ENCODE measurements at regions not wholly inside any gene's neighbourhood (a gene's known extent, or its start where the extent isn't known, plus 50 kb on each side); places are given as distances from the start of the nearest gene placed in this dataset.

- TF ChIP-seq CTCF (IDR thresholded peaks at IDR 0.05; ENCODE audit: control extremely low read depth in 1 of 3, insufficient read depth in 1 of 3, low read depth in 1 of 3, low read length in 3 of 3) (peak; percentile 38 to 89 (median 85)), RAD21 (IDR thresholded peaks at IDR 0.05 in 1 of 2, conservative IDR thresholded peaks at IDR 0.05 in 1 of 2; ENCODE audit: low read depth in 2 of 2, low read length in 2 of 2) (peak; percentile 99), RFX5 (IDR thresholded peaks at IDR 0.05; ENCODE audit: borderline replicate concordance, low read depth, low read length) (no peak), SIX5 (IDR thresholded peaks at IDR 0.05; ENCODE audit: low read depth, low read length) (no peak)
Measured at GRCh38 chr7:86469680-86470295, 173.9 kb upstream of the GRM3 start (continued).

Data from H1 (cell line).